DND-41 (cell line): ENCODE measurements at regions not wholly inside any gene's neighbourhood (a gene's known extent, or its start where the extent isn't known, plus 50 kb on each side); places are given as distances from the start of the nearest gene placed in this dataset.

ENCODE experiments used
- ATAC-seq: fragments of 200-7000 bp; cut with Tn5 transposase; 3 replicates; pipeline ENCODE4 v1.9.1; 2021; ENCODE audit warnings: low read depth; ENCODE audit not compliant: insufficient read depth
- DNase-seq: peaks from one replicate; pipeline ENCODE4 v3.0.0-alpha.2; 2020
- H2AFZ ChIP-seq: 2 replicates; pipeline ENCODE4 v1.6.0; 2012; ENCODE audit warnings: low read depth, low read length
- H3K27ac ChIP-seq: 2 replicates; pipeline ENCODE4 v1.5.1; 2012; ENCODE audit warnings: low read length, inconsistent platforms
- H3K27me3 ChIP-seq: fragments of 200-600 bp; sonication (generic); 2 replicates; pipeline ENCODE4 v1.6.0; 2012; ENCODE audit warnings: low read length, mild to moderate bottlenecking, inconsistent platforms; ENCODE audit not compliant: insufficient read depth, poor library complexity
- H3K36me3 ChIP-seq: 2 replicates; pipeline ENCODE4 v1.5.1; 2012; ENCODE audit warnings: low read length, inconsistent platforms; ENCODE audit not compliant: insufficient read depth
- H3K4me1 ChIP-seq: 2 replicates; pipeline ENCODE4 v1.5.1; 2012; ENCODE audit warnings: mild to moderate bottlenecking, low read length; ENCODE audit not compliant: insufficient read depth
- H3K4me2 ChIP-seq: 2 replicates; pipeline ENCODE4 v1.6.0; 2012; ENCODE audit warnings: mild to moderate bottlenecking, moderate library complexity, low read length, inconsistent platforms; ENCODE audit not compliant: insufficient read depth
- H3K4me3 ChIP-seq, 2 experiments: fragments of 200-600 bp in 1 of 2; shearing (Covaris generic) in 1 of 2; 2 replicates each; pipeline ENCODE4 v1.5.1; 2012 to 2016; ENCODE audit warnings: inconsistent platforms in 2 of 2, low read length in 2 of 2, mild to moderate bottlenecking in 2 of 2, low read depth in 1 of 2, moderate library complexity in 1 of 2
- H3K79me2 ChIP-seq: 2 replicates; pipeline ENCODE4 v1.6.0; 2012; ENCODE audit warnings: low read length, inconsistent platforms; ENCODE audit not compliant: insufficient read depth
- H3K9ac ChIP-seq: 2 replicates; pipeline ENCODE4 v1.6.0; 2012; ENCODE audit warnings: low read depth, mild to moderate bottlenecking, inconsistent platforms, low read length, moderate library complexity
- H3K9me3 ChIP-seq: 2 replicates; pipeline ENCODE4 v1.5.1; 2012; ENCODE audit warnings: low read length, moderate library complexity, mild to moderate bottlenecking, inconsistent platforms; ENCODE audit not compliant: insufficient read depth, severe bottlenecking
- H4K20me1 ChIP-seq: 2 replicates; pipeline ENCODE4 v1.6.0; 2012; ENCODE audit warnings: low read length; ENCODE audit not compliant: insufficient read depth
- CTCF ChIP-seq: IDR thresholded peaks from 2 replicates; pipeline ENCODE4 v1.5.1; 2012; ENCODE audit warnings: borderline replicate concordance, low read length, moderate library complexity, mild to moderate bottlenecking; ENCODE audit not compliant: poor library complexity, severe bottlenecking; ENCODE audit errors: extremely low read depth
- EZH2 ChIP-seq: IDR thresholded peaks from 3 replicates; pipeline ENCODE4 v1.6.1; 2012; ENCODE audit warnings: borderline replicate concordance, low read depth, mild to moderate bottlenecking, moderate library complexity, low read length, inconsistent platforms; ENCODE audit not compliant: severe bottlenecking

- Histone ChIP-seq H2AFZ (no peak overlapping the region), H3K4me3 (no peak overlapping the region), H3K9me3 (no peaks in the 10 kb centered on the region), H3K4me1 (no peaks in the 10 kb centered on the region), H3K79me2 (no peaks in the 10 kb centered on the region), H3K27ac (no peak overlapping the region), H3K9ac (no peak overlapping the region), H3K36me3 (no peaks in the 10 kb centered on the region), H3K4me2 (no peak overlapping the region), H4K20me1 (no peaks in the 10 kb centered on the region), H3K27me3 (no peaks in the 10 kb centered on the region)
- TF ChIP-seq CTCF = no peak
- no peak for TF ChIP-seq EZH2
- no peak for DNase-seq
- ATAC-seq = no peak
Observed at GRCh38 chr10:64397125-64397524, 875.9 kb downstream of the REEP3 start.

- Histone ChIP-seq H3K36me3 (no peaks in the 10 kb centered on the region), H3K4me3 (no peak overlapping the region), H3K9me3 (no peaks in the 10 kb centered on the region), H2AFZ (no peak overlapping the region), H3K27me3 (no peaks in the 10 kb centered on the region), H3K4me1 (no peaks in the 10 kb centered on the region), H3K4me2 (no peak overlapping the region), H3K27ac (no peak overlapping the region), H3K9ac (no peak overlapping the region), H4K20me1 (no peaks in the 10 kb centered on the region), H3K79me2 (no peaks in the 10 kb centered on the region)
- no peak for ATAC-seq
- no peak for DNase-seq
- TF ChIP-seq EZH2 = no peak
- no peak for TF ChIP-seq CTCF
Observed at GRCh38 chr10:64408391-64409183, 887.4 kb downstream of the REEP3 start.

GRCh38 chr10:64409349-64409748, 888.1 kb downstream of the REEP3 start:
- no peaks in the 10 kb centered on the region for H3K79me2 ChIP-seq
- no peaks in the 10 kb centered on the region for H3K27me3 ChIP-seq
- no peak overlapping the region for H3K4me3 ChIP-seq
- H4K20me1 ChIP-seq = no peaks in the 10 kb centered on the region
- H3K9me3 ChIP-seq = no peaks in the 10 kb centered on the region
- no peak for ATAC-seq
- no peaks in the 10 kb centered on the region for H3K4me1 ChIP-seq
- no peak overlapping the region for H3K4me2 ChIP-seq
- no peak overlapping the region for H2AFZ ChIP-seq
- no peaks in the 10 kb centered on the region for H3K36me3 ChIP-seq
- H3K9ac ChIP-seq = no peak overlapping the region
- DNase-seq = no peak
- no peak overlapping the region for H3K27ac ChIP-seq
- TF ChIP-seq CTCF = no peak
- TF ChIP-seq EZH2 = no peak
